Neural crest cell (in vitro differentiated cells): ENCODE measurements at regions not wholly inside any gene's neighbourhood (a gene's known extent, or its start where the extent isn't known, plus 50 kb on each side); places are given as distances from the start of the nearest gene placed in this dataset.

ENCODE experiments used
- DNase-seq: peaks from one replicate; pipeline ENCODE4 v3.0.0; 2021; ENCODE audit warnings: low read depth, mixed read lengths, low spot score
- H3K27ac Mint-ChIP-seq: one replicate; pipeline ENCODE4 v1.8.0; 2021; ENCODE audit warnings: mild to moderate bottlenecking, mixed read lengths; ENCODE audit not compliant: unreplicated experiment
- H3K27me3 Mint-ChIP-seq: 2 replicates; pipeline ENCODE4 v1.8.0; 2021; ENCODE audit warnings: low read depth, mild to moderate bottlenecking, mixed read lengths
- H3K36me3 Mint-ChIP-seq: 2 replicates; pipeline ENCODE4 v1.8.0; 2021; ENCODE audit warnings: low read depth, mild to moderate bottlenecking, mixed read lengths
- H3K4me1 Mint-ChIP-seq: 2 replicates; pipeline ENCODE4 v1.8.0; 2021; ENCODE audit warnings: mixed read lengths
- H3K4me3 Mint-ChIP-seq: one replicate; pipeline ENCODE4 v1.8.0; 2021; ENCODE audit warnings: mild to moderate bottlenecking, mixed read lengths
- H3K9me3 Mint-ChIP-seq: 2 replicates; pipeline ENCODE4 v1.8.0; 2021; ENCODE audit warnings: mixed read lengths
- CTCF ChIP-seq: fragments of 200-600 bp; sonication (generic); conservative IDR thresholded peaks from 2 replicates; pipeline ENCODE4 v1.5.0; 2021; ENCODE audit warnings: antibody characterized with exemption, mild to moderate bottlenecking

GRCh38 chr5:178784391-178784790, 53.9 kb upstream of the ZNF354A start:
- no peaks in the 10 kb centered on the region for H3K36me3 Mint-ChIP-seq
- no peaks in the 10 kb centered on the region for H3K27me3 Mint-ChIP-seq
- no peak overlapping the region for H3K27ac Mint-ChIP-seq
- TF ChIP-seq CTCF = no peak
- no peak overlapping the region for H3K4me3 Mint-ChIP-seq
- DNase-seq = no peak
- no peaks in the 10 kb centered on the region for H3K4me1 Mint-ChIP-seq
- no peaks in the 10 kb centered on the region for H3K9me3 Mint-ChIP-seq

- Mint-ChIP-seq H3K36me3 (no peaks in the 10 kb centered on the region), H3K27ac (no peak overlapping the region), H3K27me3 (no peaks in the 10 kb centered on the region), H3K9me3 (no peaks in the 10 kb centered on the region), H3K4me3 (no peak overlapping the region), H3K4me1 (no peaks in the 10 kb centered on the region)
- TF ChIP-seq CTCF = no peak
- DNase-seq = no peak
Observed at GRCh38 chr5:178781936-178782335, 51.5 kb upstream of the ZNF354A start.

- Mint-ChIP-seq H3K4me3 (no peak overlapping the region), H3K36me3 (no peaks in the 10 kb centered on the region), H3K4me1 (no peaks in the 10 kb centered on the region), H3K9me3 (no peaks in the 10 kb centered on the region), H3K27me3 (no peaks in the 10 kb centered on the region), H3K27ac (no peak overlapping the region)
- no peak for DNase-seq
- no peak for TF ChIP-seq CTCF
Observed at GRCh38 chr5:178780581-178781498, 50.4 kb upstream of the ZNF354A start.
